OCI-LY7 (cell line): ENCODE measurements at regions not wholly inside any gene's neighbourhood (a gene's known extent, or its start where the extent isn't known, plus 50 kb on each side); places are given as distances from the start of the nearest gene placed in this dataset.

Source experiments
- BruUV-seq: library from RNA; stranded (reverse); fragments of 400-500 nt; replicated peaks from 2 replicates; lab custom pipeline; 2021; lab: Mats Ljungman, UMichigan
- CTCF ChIA-PET: fragments of 300-600 bp; sonication (Branson Sonifier 250); formaldehyde crosslinking; loops from one replicate; lab custom pipeline; 2022; ENCODE audit warnings: antibody characterized with exemption; ENCODE audit not compliant: unreplicated experiment; lab: Charles Lee
- POLR2A ChIA-PET: fragments of 300-600 bp; sonication (Branson Sonifier 250); formaldehyde crosslinking; loops from one replicate; lab custom pipeline; 2022; ENCODE audit warnings: antibody characterized with exemption; lab: Charles Lee
- DNase-seq: peaks from one replicate; pipeline ENCODE4 v3.0.0-alpha.2; 2015; ENCODE audit warnings: low spot score
- H2AFZ ChIP-seq: fragments of 200-600 bp; sonication (generic), shearing (Covaris generic); 2 replicates; pipeline ENCODE4 v1.6.1; 2014; ENCODE audit warnings: mild to moderate bottlenecking, antibody characterized with exemption, low read length, moderate library complexity
- H3K27ac ChIP-seq: fragments of 200-600 bp; sonication (generic); 2 replicates; pipeline ENCODE4 v1.5.1; 2014; ENCODE audit warnings: mixed run types, low read depth, mild to moderate bottlenecking, moderate library complexity, low read length, inconsistent platforms; ENCODE audit not compliant: poor library complexity, severe bottlenecking
- H3K36me3 ChIP-seq: fragments of 200-600 bp; sonication (generic); 2 replicates; pipeline ENCODE4 v1.6.1; 2014; ENCODE audit warnings: mild to moderate bottlenecking, antibody characterized with exemption, low read length, moderate library complexity, mixed read lengths; ENCODE audit not compliant: insufficient read depth
- H3K4me1 ChIP-seq: fragments of 200-600 bp; sonication (generic); 2 replicates; pipeline ENCODE4 v1.5.1; 2014; ENCODE audit warnings: mild to moderate bottlenecking, low read length; ENCODE audit not compliant: insufficient read depth, poor library complexity, severe bottlenecking
- H3K4me2 ChIP-seq: fragments of 200-600 bp; sonication (generic); 2 replicates; pipeline ENCODE4 v1.6.1; 2014; ENCODE audit warnings: mild to moderate bottlenecking, low read length
- H3K4me3 ChIP-seq: fragments of 200-600 bp; sonication (generic); 2 replicates; pipeline ENCODE4 v1.5.1; 2014; ENCODE audit warnings: mild to moderate bottlenecking, low read depth, low read length; ENCODE audit not compliant: poor library complexity, severe bottlenecking
- H3K79me2 ChIP-seq: fragments of 200-600 bp; sonication (generic); 2 replicates; pipeline ENCODE4 v1.6.1; 2016; ENCODE audit warnings: low read depth, mild to moderate bottlenecking, low read length, moderate library complexity, mixed read lengths; ENCODE audit not compliant: insufficient read depth
- H3K9me2 ChIP-seq: fragments of 200-600 bp; sonication (generic); 2 replicates; pipeline ENCODE4 v1.6.1; 2016; ENCODE audit warnings: mild to moderate bottlenecking, low read length, mixed read lengths; ENCODE audit not compliant: insufficient read depth
- H3K9me3 ChIP-seq: fragments of 200-600 bp; sonication (generic); 2 replicates; pipeline ENCODE4 v1.6.1; 2014; ENCODE audit warnings: mild to moderate bottlenecking, mixed run types, low read length, mixed read lengths
- H4K20me1 ChIP-seq: fragments of 200-600 bp; sonication (generic); 2 replicates; pipeline ENCODE4 v1.6.1; 2014; ENCODE audit warnings: mild to moderate bottlenecking, antibody characterized with exemption, low read length, moderate library complexity, mixed read lengths; ENCODE audit not compliant: insufficient read depth
- EZH2phosphoT487 ChIP-seq: fragments of 200-600 bp; sonication (generic); IDR thresholded peaks from 2 replicates; pipeline ENCODE4 v1.6.1; 2018; ENCODE audit warnings: low read depth, borderline replicate concordance, mild to moderate bottlenecking, mixed run types, antibody characterized with exemption, low read length, moderate library complexity, mixed read lengths
- intact Hi-C: fragments of 100-400 bp; cut with micrococcal nuclease; formaldehyde crosslinking; loops from one replicate; pipeline ENCODE4 v1.10.0; 2022; ENCODE audit not compliant: unreplicated experiment
- TF ChIP-seq, protein P1 (sequence below): fragments of 200-600 bp; sonication (generic); conservative IDR thresholded peaks from 2 replicates; pipeline ENCODE4 v1.5.1; 2014; ENCODE audit warnings: mild to moderate bottlenecking, antibody characterized with exemption, low read length, moderate library complexity, mixed read lengths

- H3K4me3 ChIP-seq, result no peak overlapping the region
- DNase-seq, result no peak
- intact Hi-C loops, result no loop called here
- H2AFZ ChIP-seq, result no peak overlapping the region
- H3K27ac ChIP-seq, result no peak overlapping the region
- no peaks in the 10 kb centered on the region for H3K79me2 ChIP-seq
- H3K4me1 ChIP-seq, result no peaks in the 10 kb centered on the region
- H3K4me2 ChIP-seq, result no peak overlapping the region
- H3K9me2 ChIP-seq, result no peaks in the 10 kb centered on the region
- BruUV-seq, result no TSS peak
- H4K20me1 ChIP-seq, result no peaks in the 10 kb centered on the region
- ChIA-PET POLR2A (interaction anchor here (0.5 to 1.0 kb wide), 2 partner anchors 9 to 127 kb away, joined by 3 read pairs; no protein-coding TSS in a partner anchor), CTCF (interaction anchor here (0.5 kb wide), 1 partner anchor 153 kb away, joined by 12 read pairs; no protein-coding TSS in a partner anchor)
- no peaks in the 10 kb centered on the region for H3K36me3 ChIP-seq
- no peaks in the 10 kb centered on the region for H3K9me3 ChIP-seq
- no peak for TF ChIP-seq EZH2phosphoT487
- TF ChIP-seq, protein P1, sequence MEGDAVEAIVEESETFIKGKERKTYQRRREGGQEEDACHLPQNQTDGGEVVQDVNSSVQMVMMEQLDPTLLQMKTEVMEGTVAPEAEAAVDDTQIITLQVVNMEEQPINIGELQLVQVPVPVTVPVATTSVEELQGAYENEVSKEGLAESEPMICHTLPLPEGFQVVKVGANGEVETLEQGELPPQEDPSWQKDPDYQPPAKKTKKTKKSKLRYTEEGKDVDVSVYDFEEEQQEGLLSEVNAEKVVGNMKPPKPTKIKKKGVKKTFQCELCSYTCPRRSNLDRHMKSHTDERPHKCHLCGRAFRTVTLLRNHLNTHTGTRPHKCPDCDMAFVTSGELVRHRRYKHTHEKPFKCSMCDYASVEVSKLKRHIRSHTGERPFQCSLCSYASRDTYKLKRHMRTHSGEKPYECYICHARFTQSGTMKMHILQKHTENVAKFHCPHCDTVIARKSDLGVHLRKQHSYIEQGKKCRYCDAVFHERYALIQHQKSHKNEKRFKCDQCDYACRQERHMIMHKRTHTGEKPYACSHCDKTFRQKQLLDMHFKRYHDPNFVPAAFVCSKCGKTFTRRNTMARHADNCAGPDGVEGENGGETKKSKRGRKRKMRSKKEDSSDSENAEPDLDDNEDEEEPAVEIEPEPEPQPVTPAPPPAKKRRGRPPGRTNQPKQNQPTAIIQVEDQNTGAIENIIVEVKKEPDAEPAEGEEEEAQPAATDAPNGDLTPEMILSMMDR, result no peak
Observed at GRCh38 chr4:17252131-17252530, 259.8 kb downstream of the QDPR start.

- Histone ChIP-seq H3K79me2 (no peaks in the 10 kb centered on the region), H3K9me3 (no peaks in the 10 kb centered on the region), H2AFZ (no peak overlapping the region), H3K4me3 (no peak overlapping the region), H4K20me1 (no peaks in the 10 kb centered on the region), H3K4me1 (no peaks in the 10 kb centered on the region), H3K4me2 (no peak overlapping the region), H3K27ac (no peak overlapping the region), H3K36me3 (no peaks in the 10 kb centered on the region), H3K9me2 (no peaks in the 10 kb centered on the region)
- BruUV-seq, result no TSS peak
- intact Hi-C loops, result no loop called here
- POLR2A ChIA-PET, result interaction anchor here (0.9 to 1.3 kb wide), 3 partner anchors 13 to 62 kb away, joined by 3 to 4 read pairs (median 3); no protein-coding TSS in a partner anchor
- no peak for DNase-seq
- CTCF ChIA-PET, result no interaction called here
- no peak for TF ChIP-seq EZH2phosphoT487
- TF ChIP-seq, protein P1, result no peak
Observed at GRCh38 chr4:17251101-17251500, 260.8 kb downstream of the QDPR start.

- BruUV-seq, result no TSS peak
- H3K36me3 ChIP-seq, result no peaks in the 10 kb centered on the region
- TF ChIP-seq EZH2phosphoT487, result no peak
- TF ChIP-seq, protein P1, result no peak
- H3K4me3 ChIP-seq, result no peak overlapping the region
- no peaks in the 10 kb centered on the region for H3K4me1 ChIP-seq
- no peaks in the 10 kb centered on the region for H3K79me2 ChIP-seq
- H3K9me3 ChIP-seq, result no peaks in the 10 kb centered on the region
- no peak overlapping the region for H3K27ac ChIP-seq
- H3K4me2 ChIP-seq, result no peak overlapping the region
- ChIA-PET CTCF (no interaction called here), POLR2A (interaction anchor here (0.9 to 1.3 kb wide), 3 partner anchors 13 to 62 kb away, joined by 3 to 4 read pairs (median 3); no protein-coding TSS in a partner anchor)
- H3K9me2 ChIP-seq, result no peaks in the 10 kb centered on the region
- DNase-seq, result no peak
- H2AFZ ChIP-seq, result no peak overlapping the region
- intact Hi-C loops, result no loop called here
- H4K20me1 ChIP-seq, result no peaks in the 10 kb centered on the region
Observed at GRCh38 chr4:17250591-17250990, 261.3 kb downstream of the QDPR start.
